ENCODE measurements at regions not wholly inside any gene's neighbourhood (a gene's known extent, or its start where the extent isn't known, plus 50 kb on each side); places are given as distances from the start of the nearest gene placed in this dataset.
"Not testable (repeated sequence)": the region's sequence is repeated elsewhere in the genome, so short reads cannot be mapped to it uniquely, and the experiment has no call there.

DNA sequence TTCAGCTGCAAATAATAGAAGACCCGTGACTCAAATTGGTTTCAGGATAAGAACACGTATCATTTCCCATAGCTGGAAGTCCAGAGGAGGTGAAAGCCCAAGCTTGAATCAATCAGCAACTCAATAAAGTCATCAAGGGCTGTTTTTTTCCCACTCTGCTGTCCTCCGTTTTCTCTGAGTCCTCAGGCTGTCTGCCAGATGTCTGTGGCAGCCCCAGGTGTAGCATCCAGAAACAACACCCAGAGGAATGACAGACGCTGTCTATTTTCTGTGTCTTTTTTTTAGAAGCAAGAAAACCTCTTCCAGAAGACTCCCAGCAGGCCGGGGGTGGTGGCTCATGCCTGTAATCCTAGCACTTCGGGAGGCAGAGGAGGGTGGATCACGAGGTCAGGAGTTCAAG lies 204.4 kb downstream of the FAM43A start:
- H3K27me3 Mint-ChIP-seq (ENCODE audit: unreplicated experiment): peaks cover 5% of the 10 kb centered on the region
- H3K4me1 Mint-ChIP-seq (ENCODE audit: unreplicated experiment): peaks cover 5% of the 10 kb centered on the region
- TF ChIP-seq CTCF (IDR thresholded peaks at IDR 0.05; ENCODE audit: unreplicated experiment): no peak

GRCh38 chr3:194893121-194893987 lies 207.7 kb downstream of the FAM43A start:
- TF ChIP-seq CTCF (IDR thresholded peaks at IDR 0.05; ENCODE audit: unreplicated experiment): no peak
- no peaks in the 10 kb centered on the region for H3K9me3 Mint-ChIP-seq (ENCODE audit: unreplicated experiment)
- H3K4me3 Mint-ChIP-seq (ENCODE audit: unreplicated experiment): no peak overlapping the region
- peaks cover 2% of the 10 kb centered on the region for H3K4me1 Mint-ChIP-seq (ENCODE audit: unreplicated experiment)
- H3K36me3 Mint-ChIP-seq (ENCODE audit: low read depth, unreplicated experiment): peaks cover 4% of the 10 kb centered on the region
- peaks cover 5% of the 10 kb centered on the region for H3K27me3 Mint-ChIP-seq (ENCODE audit: unreplicated experiment)
- no peak overlapping the region for H3K27ac Mint-ChIP-seq (ENCODE audit: unreplicated experiment)
- DNase-seq (ENCODE audit: low spot score): no peak

More for the DNA sequence above, 204.4 kb downstream of the FAM43A start:
- Mint-ChIP-seq H3K4me3 (ENCODE audit: unreplicated experiment) (no peak overlapping the region), H3K27ac (ENCODE audit: unreplicated experiment) (no peak overlapping the region), H3K9me3 (ENCODE audit: unreplicated experiment) (no peaks in the 10 kb centered on the region), H3K36me3 (ENCODE audit: low read depth, unreplicated experiment) (peaks cover 4% of the 10 kb centered on the region)
- DNase-seq (ENCODE audit: low spot score): no peak

- Mint-ChIP-seq H3K36me3 (ENCODE audit: low read depth, unreplicated experiment) (peaks cover 4% of the 10 kb centered on the region), H3K4me1 (ENCODE audit: unreplicated experiment) (no peaks in the 10 kb centered on the region), H3K27ac (ENCODE audit: unreplicated experiment) (no peak overlapping the region), H3K27me3 (ENCODE audit: unreplicated experiment) (peaks cover 5% of the 10 kb centered on the region), H3K4me3 (ENCODE audit: unreplicated experiment) (no peak overlapping the region), H3K9me3 (ENCODE audit: unreplicated experiment) (no peaks in the 10 kb centered on the region)
- TF ChIP-seq CTCF (IDR thresholded peaks at IDR 0.05; ENCODE audit: unreplicated experiment): no peak
- no peak for DNase-seq (ENCODE audit: low spot score)
Measured at GRCh38 chr3:194894538-194894937, 208.9 kb downstream of the FAM43A start.

GRCh38 chr3:194900854-194901522 lies 215.3 kb downstream of the FAM43A start:
- H3K36me3 Mint-ChIP-seq (ENCODE audit: low read depth, unreplicated experiment): no peaks in the 10 kb centered on the region
- peaks cover 4% of the 10 kb centered on the region for H3K9me3 Mint-ChIP-seq (ENCODE audit: unreplicated experiment)
- no peak overlapping the region for H3K27ac Mint-ChIP-seq (ENCODE audit: unreplicated experiment)
- no peak for DNase-seq (ENCODE audit: low spot score)
- H3K27me3 Mint-ChIP-seq (ENCODE audit: unreplicated experiment): no peaks in the 10 kb centered on the region
- TF ChIP-seq CTCF (IDR thresholded peaks at IDR 0.05; ENCODE audit: unreplicated experiment): no peak
- H3K4me3 Mint-ChIP-seq (ENCODE audit: unreplicated experiment): no peak overlapping the region
- no peaks in the 10 kb centered on the region for H3K4me1 Mint-ChIP-seq (ENCODE audit: unreplicated experiment)

GRCh38 chr3:194903447-194903846 lies 217.8 kb downstream of the FAM43A start:
- H3K27me3 Mint-ChIP-seq (ENCODE audit: unreplicated experiment); H3K4me1 Mint-ChIP-seq (ENCODE audit: unreplicated experiment); H3K4me3 Mint-ChIP-seq (ENCODE audit: unreplicated experiment); H3K27ac Mint-ChIP-seq (ENCODE audit: unreplicated experiment); H3K36me3 Mint-ChIP-seq (ENCODE audit: low read depth, unreplicated experiment); DNase-seq (ENCODE audit: low spot score); H3K9me3 Mint-ChIP-seq (ENCODE audit: unreplicated experiment): not testable (repeated sequence)

DNA sequence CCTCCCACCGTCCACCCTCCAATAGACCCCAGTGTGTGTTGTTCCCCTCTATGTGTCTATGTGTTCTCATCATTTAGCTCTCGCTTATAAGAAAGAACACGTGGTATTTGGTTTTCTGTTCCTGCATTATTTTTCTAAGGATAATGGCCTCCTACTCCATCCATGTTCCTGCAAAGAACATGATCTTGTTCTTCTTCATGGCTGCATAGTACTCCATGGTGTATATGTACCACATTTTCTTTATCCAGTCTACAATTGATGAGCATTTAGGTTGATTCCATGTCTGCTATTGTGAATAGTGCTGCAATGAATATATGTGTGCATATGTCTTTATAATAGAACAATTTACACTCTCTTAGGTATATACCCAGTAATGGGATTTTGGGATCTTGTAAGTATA lies 219.3 kb downstream of the FAM43A start:
- not testable (repeated sequence) for H3K27me3 Mint-ChIP-seq (ENCODE audit: unreplicated experiment); DNase-seq (ENCODE audit: low spot score); H3K4me3 Mint-ChIP-seq (ENCODE audit: unreplicated experiment); H3K9me3 Mint-ChIP-seq (ENCODE audit: unreplicated experiment); H3K27ac Mint-ChIP-seq (ENCODE audit: unreplicated experiment); H3K4me1 Mint-ChIP-seq (ENCODE audit: unreplicated experiment); H3K36me3 Mint-ChIP-seq (ENCODE audit: low read depth, unreplicated experiment)

All from endothelial cell (in vitro differentiated cells).